22Rv1 (cell line): ENCODE measurements at regions not wholly inside any gene's neighbourhood (a gene's known extent, or its start where the extent isn't known, plus 50 kb on each side); places are given as distances from the start of the nearest gene placed in this dataset.

ENCODE experiments used
- H3K27ac ChIP-seq: fragments of 450-650 bp; 2 replicates; pipeline ENCODE4 v1.5.1; 2017
- CTCF ChIP-seq: fragments of 450-650 bp; IDR thresholded peaks from 2 replicates; pipeline ENCODE4 v1.5.1; 2017; ENCODE audit warnings: mild to moderate bottlenecking
- ZFX ChIP-seq: fragments of 450-650 bp; IDR thresholded peaks from 2 replicates; pipeline ENCODE4 v1.6.1; 2017; ENCODE audit warnings: antibody characterized with exemption, borderline replicate concordance

- no peak for TF ChIP-seq CTCF
- TF ChIP-seq ZFX, result no peak
- no peak overlapping the region for H3K27ac ChIP-seq
These were observed 120.6 kb upstream of the STC2 start for GRCh38 chr5:173448856-173449255.

GRCh38 chr5:173443971-173444370, 115.8 kb upstream of the STC2 start:
- TF ChIP-seq CTCF, result no peak
- no peak for TF ChIP-seq ZFX

GRCh38 chr5:173441053-173441628, 112.9 kb upstream of the STC2 start:
- TF ChIP-seq CTCF, result no peak

More at GRCh38 chr5:173443971-173444370, 115.8 kb upstream of the STC2 start:
- no peak overlapping the region for H3K27ac ChIP-seq

GRCh38 chr5:173438951-173439350, 110.7 kb upstream of the STC2 start:
- no peak for TF ChIP-seq CTCF
- TF ChIP-seq ZFX, result no peak
- no peak overlapping the region for H3K27ac ChIP-seq

More at GRCh38 chr5:173441053-173441628, 112.9 kb upstream of the STC2 start:
- H3K27ac ChIP-seq, result no peak overlapping the region

- TF ChIP-seq CTCF (no peak), ZFX (no peak)
- no peak overlapping the region for H3K27ac ChIP-seq
These were observed 107.2 kb upstream of the STC2 start for GRCh38 chr5:173435447-173435846.

GRCh38 chr5:173434270-173434669, 106.1 kb upstream of the STC2 start:
- TF ChIP-seq ZFX, result no peak
- TF ChIP-seq CTCF, result no peak
- no peak overlapping the region for H3K27ac ChIP-seq

- no peak overlapping the region for H3K27ac ChIP-seq
- TF ChIP-seq ZFX (no peak), CTCF (no peak)
These were observed 102.2 kb upstream of the STC2 start for GRCh38 chr5:173430394-173430793.
